ENCODE measurements at regions not wholly inside any gene's neighbourhood (a gene's known extent, or its start where the extent isn't known, plus 50 kb on each side); places are given as distances from the start of the nearest gene placed in this dataset.

GRCh38 chr13:90518417-90518816 is 829.1 kb upstream of the MIR17HG start:
- DNase-seq (ENCODE audit: low read depth in 2 of 2) = no peak

- DNase-seq (ENCODE audit: low read depth in 2 of 2) = no peak
Observed at GRCh38 chr13:90519157-90519556, 828.3 kb upstream of the MIR17HG start.

GRCh38 chr13:90526711-90527110 is 820.8 kb upstream of the MIR17HG start:
- DNase-seq (ENCODE audit: low read depth in 2 of 2) = no peak

- no peak for DNase-seq (ENCODE audit: low read depth in 2 of 2)
Observed at GRCh38 chr13:90531744-90532143, 815.7 kb upstream of the MIR17HG start.

GRCh38 chr13:90532861-90533492 is 814.5 kb upstream of the MIR17HG start:
- DNase-seq (ENCODE audit: low read depth in 2 of 2) = no peak

GRCh38 chr13:90533866-90534265 is 813.6 kb upstream of the MIR17HG start:
- DNase-seq (ENCODE audit: low read depth in 2 of 2) = no peak

- no peak for DNase-seq (ENCODE audit: low read depth in 2 of 2)
Observed at GRCh38 chr13:90534617-90535370, 812.7 kb upstream of the MIR17HG start.

GRCh38 chr13:90535421-90535820 is 812.1 kb upstream of the MIR17HG start:
- DNase-seq (ENCODE audit: low read depth in 2 of 2) = no peak

GRCh38 chr13:90538063-90538462 is 809.4 kb upstream of the MIR17HG start:
- no peak for DNase-seq (ENCODE audit: low read depth in 2 of 2)

- DNase-seq (ENCODE audit: low read depth in 2 of 2) = no peak
Observed at GRCh38 chr13:90541346-90541745, 806.1 kb upstream of the MIR17HG start.

- no peak for DNase-seq (ENCODE audit: low read depth in 2 of 2)
Observed at GRCh38 chr13:90542959-90543505, 804.5 kb upstream of the MIR17HG start.

GRCh38 chr13:90545070-90545840 is 802.2 kb upstream of the MIR17HG start:
- no peak for DNase-seq (ENCODE audit: low read depth in 2 of 2)

- no peak for DNase-seq (ENCODE audit: low read depth in 2 of 2)
Observed at GRCh38 chr13:90547272-90547790, 800.2 kb upstream of the MIR17HG start.

- DNase-seq (ENCODE audit: low read depth in 2 of 2) = no peak
Observed at GRCh38 chr13:90551253-90551652, 796.2 kb upstream of the MIR17HG start.

GRCh38 chr13:90552702-90553101 is 794.8 kb upstream of the MIR17HG start:
- no peak for DNase-seq (ENCODE audit: low read depth in 2 of 2)

- DNase-seq (ENCODE audit: low read depth in 2 of 2) = no peak
Observed at GRCh38 chr13:90553159-90553558, 794.3 kb upstream of the MIR17HG start.

GRCh38 chr13:90557626-90558025 is 789.9 kb upstream of the MIR17HG start:
- DNase-seq (ENCODE audit: low read depth in 2 of 2) = no peak

- no peak for DNase-seq (ENCODE audit: low read depth in 2 of 2)
Observed at GRCh38 chr13:90562443-90562842, 785.0 kb upstream of the MIR17HG start.

- DNase-seq (ENCODE audit: low read depth in 2 of 2) = no peak
Observed at GRCh38 chr13:90564096-90564495, 783.4 kb upstream of the MIR17HG start.

- no peak for DNase-seq (ENCODE audit: low read depth in 2 of 2)
Observed at GRCh38 chr13:90564566-90564965, 782.9 kb upstream of the MIR17HG start.

- DNase-seq (ENCODE audit: low read depth in 2 of 2) = no peak
Observed at GRCh38 chr13:90565985-90566713, 781.3 kb upstream of the MIR17HG start.

GRCh38 chr13:90568165-90568564 is 779.3 kb upstream of the MIR17HG start:
- DNase-seq (ENCODE audit: low read depth in 2 of 2) = no peak

Measured in activated CD4-positive, alpha-beta T cell treated with anti-CD3 and anti-CD28 coated beads for 24 hours (primary cell).